ENCODE measurements at regions not wholly inside any gene's neighbourhood (a gene's known extent, or its start where the extent isn't known, plus 50 kb on each side); places are given as distances from the start of the nearest gene placed in this dataset.

DNA sequence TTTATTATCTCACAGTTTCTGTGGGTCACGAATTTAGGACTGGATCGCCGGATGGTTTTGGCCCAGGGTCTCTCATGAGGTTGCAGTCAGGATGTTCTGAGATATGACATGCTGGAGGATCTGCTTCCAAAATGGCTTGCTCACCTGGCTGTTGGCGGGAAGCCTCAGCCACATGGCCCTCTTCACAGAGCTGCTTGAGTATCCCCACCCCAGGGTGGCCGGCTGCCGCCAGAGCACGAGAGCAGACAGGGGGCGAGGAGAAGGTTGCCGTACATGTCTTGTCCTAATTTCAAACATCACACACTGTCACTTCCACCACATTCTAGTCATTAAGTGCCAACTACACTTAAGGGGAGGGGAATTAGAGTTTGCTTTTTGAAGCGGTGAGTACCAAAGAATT is 365.8 kb downstream of the FGFR2 start:
- DNase-seq (ENCODE audit: low read depth), result no peak

DNA sequence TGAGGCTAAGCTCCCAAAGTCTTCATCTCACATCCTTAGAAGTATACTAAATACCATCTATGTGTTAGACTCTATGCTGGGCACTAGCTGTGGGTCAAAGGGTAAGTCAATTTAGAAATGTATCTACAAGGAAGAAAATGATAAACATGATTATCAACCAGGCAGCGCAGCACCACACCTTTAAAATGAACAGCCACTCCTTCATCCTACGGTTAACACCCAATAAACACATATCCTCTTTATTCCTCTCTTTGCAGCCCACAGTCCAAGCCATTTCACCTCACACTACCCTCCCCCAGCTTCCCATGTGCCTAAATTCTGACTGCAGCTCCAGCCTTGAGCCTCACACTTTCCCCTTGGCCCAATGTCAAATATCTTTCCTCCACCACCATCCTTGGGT is 362.6 kb downstream of the FGFR2 start:
- no peak for DNase-seq (ENCODE audit: low read depth)

DNA sequence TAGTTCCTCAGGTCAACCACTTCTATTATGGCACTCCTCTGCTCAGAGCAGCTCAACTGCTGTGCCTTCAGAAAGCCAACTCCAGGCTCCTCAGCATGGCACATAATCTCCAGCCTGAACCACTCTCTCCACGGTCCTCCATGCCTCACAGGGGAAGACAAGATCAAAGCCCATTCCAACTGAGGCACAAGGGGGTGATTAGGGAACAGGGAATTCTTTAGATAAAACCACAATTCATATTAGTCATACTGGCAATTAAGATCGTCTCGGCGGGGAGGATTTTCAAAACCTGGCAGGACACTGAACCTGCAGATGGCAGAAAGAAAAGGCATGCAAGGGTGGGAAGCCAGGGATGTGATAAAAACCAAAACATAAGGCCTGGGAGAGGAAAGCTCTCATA is 361.6 kb downstream of the FGFR2 start:
- DNase-seq (ENCODE audit: low read depth), result no peak

DNA sequence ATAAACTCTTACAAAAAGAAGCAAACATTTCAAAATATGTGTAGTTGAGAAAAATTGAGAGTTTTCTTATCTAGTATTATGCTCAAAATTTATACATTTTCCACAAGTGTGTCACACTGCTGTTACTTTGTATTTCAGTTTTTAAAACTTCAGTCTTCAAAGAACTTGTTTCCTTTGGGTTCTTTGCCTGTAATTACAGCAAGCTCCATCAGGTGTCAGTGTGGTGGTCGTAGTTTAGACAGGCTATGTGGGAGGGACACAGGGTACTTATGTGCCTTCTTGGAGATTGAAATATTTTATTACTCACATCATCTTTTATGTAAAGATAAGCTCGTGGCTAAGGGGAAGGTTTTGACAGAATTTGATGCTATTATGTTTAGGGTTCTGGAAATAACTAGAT is 360.5 kb downstream of the FGFR2 start:
- no peak for DNase-seq (ENCODE audit: low read depth)

DNA sequence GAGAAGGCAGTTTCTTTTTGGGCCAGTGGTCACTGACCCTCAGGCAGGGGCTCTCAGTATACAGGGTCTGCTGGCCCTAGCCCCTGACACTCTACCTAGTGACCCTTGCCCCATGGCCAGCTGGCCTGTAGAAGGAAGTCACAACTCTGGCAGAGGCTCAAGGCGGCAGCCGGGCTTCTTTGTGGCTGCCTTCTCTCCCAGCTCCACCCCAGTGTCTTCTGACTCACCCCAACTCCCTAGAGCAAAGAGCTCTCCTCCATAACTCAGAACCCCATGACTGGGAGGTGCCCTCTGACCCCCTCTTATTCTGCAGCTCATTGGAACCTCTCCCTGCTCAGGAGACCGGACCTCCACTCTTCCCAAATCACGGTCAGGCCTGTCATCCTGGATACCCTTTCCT is 358.2 kb downstream of the FGFR2 start:
- DNase-seq (ENCODE audit: low read depth), result no peak

DNA sequence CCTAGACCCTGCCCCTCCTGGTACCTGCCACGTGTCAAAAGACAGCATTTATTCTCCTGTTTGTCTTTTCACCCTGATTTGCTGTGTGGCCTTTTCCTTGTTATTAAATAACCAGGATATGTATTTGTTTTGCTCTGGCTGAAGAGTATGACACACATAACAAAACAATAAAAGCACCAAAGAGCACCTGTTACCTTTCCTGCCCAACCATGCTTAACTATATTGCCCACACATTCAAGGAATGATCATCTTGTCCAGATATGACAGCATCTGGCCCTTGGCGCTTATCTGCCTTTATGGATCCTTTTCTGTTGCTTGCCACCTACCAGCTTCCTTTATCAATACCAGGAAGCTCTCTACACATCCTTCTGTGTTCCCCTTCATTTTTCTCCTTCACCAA is 357.7 kb downstream of the FGFR2 start:
- no peak for DNase-seq (ENCODE audit: low read depth)

DNA sequence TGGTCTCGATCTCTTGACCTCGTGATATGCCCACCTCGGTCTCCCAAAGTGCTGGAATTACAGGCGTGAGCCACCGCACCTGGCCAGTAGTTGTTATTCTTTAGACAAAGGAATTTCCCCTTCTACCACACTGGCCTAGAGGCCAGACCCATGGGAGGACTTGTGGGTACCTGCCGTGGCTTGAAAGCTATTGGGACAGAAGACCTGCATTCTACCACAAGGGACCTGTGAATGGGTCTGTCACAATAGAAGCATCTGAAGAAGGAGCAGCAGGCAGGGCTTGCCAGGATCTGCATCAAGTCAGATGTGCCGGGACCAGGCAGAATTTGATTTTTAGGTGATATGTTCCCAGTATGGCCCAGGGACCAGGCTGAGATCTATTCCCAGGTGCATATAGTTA is 356.9 kb downstream of the FGFR2 start:
- no peak for DNase-seq (ENCODE audit: low read depth)

DNA sequence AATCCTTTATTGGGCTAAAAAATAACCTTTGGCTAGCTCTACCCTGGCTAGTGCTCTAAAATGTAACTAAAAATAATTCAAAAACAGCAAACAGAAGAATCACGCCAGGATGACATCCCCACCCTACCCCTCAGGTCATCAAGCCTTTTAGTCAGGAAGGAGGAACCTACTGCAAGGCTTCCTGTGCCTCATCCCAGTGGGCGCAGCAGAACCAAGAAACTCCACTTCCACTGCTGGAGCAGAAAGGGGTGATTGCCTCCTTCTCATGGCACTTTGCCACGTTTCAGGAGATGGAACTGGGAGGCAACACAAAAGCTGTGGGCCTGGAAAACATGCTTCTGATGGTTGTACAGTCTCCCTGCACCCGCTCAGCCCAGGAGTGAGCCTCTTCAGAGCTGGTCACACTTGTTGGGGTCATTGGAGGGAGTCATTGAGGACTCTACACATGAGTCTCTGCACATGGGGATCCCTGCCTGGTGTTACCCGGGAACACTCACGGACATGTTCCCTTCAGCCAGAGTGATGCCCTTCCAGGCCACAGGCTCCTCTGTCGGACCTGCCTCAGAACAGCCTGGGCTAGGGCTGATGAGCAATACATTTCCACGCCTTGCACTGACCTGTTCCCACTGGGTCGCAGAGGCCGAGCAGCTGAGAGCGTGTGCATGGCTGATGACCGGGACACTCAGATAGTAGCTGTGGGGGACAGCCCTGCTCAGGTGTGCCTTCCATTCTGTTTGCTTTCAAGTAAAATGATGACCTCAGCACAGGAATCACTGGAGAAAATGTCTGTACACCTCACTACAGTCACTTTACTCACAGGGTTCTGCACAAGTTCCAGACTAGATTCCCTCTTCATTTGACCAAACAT is 355.3 kb downstream of the FGFR2 start:
- no peak for DNase-seq (ENCODE audit: low read depth)

DNA sequence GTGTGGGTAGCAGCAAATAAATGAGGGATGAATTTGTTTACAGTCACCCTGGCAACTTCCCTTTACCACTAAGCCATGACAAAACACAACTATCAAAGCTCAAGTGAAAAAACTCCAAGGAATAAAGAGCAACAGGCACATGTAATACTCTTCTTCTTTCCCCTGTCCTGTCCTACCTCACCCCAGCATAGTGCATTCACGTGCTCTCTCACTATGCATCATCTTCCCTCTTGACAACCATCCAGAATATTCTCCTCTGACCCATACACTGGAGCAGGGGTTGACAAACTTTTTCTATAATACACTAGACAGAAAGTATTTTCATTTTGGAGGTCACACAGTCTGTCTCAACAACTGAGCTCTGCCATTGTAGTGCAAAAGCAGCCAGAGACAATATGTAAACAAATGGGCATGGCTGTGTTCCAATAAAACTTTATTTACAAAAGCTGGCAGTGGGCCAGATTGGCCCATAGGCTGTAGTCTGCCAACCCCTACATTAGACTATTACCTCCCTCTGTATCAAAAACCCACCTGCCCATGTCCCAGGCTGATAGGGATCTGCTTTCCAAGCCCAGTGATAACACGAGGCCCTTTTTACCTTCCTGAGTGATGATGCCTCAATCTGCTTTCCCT is 354.5 kb downstream of the FGFR2 start:
- no peak for DNase-seq (ENCODE audit: low read depth)

DNA sequence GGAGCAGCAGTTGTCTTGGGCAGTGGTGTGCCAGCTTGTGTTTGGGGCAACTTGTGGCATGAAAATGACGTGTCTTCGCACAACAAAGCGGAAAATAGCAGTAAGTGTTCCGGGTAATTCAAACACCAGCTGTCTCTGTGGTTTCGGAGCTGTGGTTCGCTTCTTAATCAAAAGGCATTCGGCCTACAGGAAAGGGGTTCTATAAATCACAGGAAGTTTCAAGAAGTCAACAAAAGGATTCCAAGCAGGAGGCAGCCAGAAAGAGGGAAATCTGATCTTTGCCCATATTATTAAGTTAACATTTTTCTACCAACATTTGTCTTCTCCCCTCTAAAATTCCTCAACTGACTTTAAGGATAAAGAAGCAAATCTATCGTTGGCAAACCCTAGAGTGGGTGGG is 353.4 kb downstream of the FGFR2 start:
- DNase-seq (ENCODE audit: low read depth), result no peak

DNA sequence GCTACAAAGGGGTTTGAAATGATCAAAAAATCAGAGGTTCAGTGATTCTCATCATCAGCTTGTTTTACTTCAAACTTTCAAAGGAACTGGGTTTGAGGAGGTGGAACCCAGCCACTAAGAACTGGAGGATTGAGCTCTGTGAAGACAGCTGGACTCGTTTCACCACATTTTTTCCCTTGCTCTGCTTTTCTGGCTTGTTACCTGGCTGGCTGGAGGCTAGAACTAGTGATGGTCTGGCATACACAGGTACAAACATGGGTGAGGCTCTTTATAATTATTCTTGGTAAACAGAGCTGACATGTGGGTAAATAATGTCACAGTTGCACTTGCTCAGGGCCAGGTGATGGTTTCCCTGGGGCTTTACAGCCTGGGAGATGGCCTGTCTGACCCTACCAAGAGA is 352.5 kb downstream of the FGFR2 start:
- no peak for DNase-seq (ENCODE audit: low read depth)

DNA sequence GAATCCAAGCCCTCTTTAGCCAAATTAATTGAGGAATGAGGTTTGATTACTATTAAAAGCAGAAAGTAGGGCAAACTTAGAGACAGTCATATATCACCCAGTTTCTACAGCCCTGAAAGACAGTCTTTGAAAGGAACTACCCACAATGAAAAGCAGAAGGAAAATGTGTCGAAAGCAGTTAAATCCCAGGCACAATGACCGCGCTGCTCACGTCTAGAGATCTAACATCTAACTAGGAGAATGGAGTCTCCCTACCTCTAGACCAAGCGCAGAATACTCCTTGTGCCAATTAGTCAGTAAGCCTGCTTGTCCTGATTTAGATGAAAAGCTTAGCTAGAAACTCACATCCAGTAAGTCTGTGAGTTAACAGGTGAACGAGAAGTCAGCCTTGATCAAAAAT is 350.0 kb downstream of the FGFR2 start:
- no peak for DNase-seq (ENCODE audit: low read depth)

DNA sequence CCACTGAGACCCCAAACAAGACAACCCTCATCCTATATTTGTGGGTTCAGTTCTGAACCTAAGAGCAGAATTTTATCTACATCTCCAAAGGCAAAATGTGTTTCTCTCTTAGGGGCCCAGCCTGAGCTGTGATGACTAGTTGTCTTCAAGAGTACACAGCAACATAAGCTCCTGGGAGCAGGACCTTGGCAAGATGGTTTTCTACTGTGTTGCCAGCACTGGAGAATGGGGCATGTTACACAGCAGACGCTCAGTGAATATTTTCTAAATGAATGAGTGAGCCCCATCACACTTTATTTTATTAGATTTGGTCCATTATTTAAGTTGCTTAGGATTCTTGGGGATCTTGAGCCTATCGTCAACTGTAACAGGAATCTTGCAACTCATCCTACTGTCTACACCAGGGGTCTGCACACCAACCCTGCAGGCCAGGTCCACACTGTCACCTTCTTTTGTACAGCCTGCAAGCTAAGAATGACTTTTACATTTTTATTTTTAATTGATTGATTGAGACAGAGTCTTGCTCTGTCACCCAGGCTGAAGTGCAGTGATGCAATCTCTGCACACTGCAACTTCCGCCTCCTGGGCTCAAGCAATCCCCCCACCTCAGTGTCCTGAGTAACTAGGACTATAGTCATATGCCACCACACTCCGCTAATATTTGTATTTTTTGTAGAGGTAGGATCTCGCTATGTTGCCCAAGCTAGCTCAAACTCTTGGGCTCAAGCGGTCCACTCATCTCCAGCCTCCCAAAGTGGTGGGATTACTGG is 347.1 kb downstream of the FGFR2 start:
- no peak for DNase-seq (ENCODE audit: low read depth)

DNA sequence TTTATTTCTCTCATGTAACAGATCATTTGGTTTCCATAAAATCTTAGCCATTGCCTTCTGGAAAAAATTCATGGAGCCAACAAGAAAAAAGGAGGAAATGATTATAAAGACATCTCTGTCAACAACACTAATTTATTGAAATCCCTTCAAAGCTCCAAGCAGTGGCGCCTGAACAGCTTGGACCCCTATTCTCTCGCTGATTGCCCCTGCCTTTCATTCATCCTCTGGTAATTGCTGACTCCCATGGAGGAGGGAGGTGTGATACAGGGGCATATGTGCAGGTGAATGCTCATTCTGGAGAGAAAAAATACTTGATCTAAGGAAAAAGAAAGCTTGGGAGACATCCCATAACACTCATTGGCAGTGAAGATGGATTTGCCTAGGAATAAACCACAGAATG is 345.5 kb downstream of the FGFR2 start:
- no peak for DNase-seq (ENCODE audit: low read depth)

DNA sequence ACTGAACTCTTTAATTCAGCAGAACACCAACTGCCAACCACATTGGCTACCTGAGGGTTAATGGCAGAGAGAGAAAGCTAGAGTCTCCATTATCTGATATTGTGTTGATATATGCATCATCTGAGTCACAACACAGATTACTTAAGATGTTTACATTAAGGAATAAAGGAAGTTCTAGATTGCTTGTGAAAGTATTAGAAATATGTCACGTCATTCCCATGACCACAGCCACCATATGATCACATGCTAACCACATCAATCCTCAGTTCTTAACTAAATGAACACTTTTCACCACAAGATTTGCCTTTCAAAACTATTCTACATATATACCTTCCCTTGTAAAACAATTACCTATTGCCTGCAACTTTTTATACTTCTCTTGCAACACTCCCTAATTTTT is 337.9 kb downstream of the FGFR2 start:
- no peak for DNase-seq (ENCODE audit: low read depth)

DNA sequence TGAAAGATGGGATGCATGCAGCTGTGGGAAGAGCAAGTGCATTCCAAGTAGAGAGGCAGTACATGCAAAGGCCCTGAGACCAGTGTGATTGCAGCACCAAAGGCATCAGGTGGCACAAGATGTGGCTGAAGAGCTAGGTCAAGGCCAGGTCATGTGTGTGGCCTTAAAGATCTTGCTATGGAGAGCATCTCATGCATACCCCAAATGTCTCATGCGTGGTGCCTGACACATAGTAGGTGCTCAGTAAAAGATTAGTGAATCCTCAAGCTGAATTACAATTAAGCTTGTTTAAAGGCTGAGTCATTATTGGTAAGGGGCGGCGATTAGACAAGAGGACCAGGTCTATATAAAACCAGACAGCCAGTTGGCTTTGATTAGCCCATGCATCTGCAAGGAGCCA is 336.6 kb downstream of the FGFR2 start:
- no peak for DNase-seq (ENCODE audit: low read depth)

DNA sequence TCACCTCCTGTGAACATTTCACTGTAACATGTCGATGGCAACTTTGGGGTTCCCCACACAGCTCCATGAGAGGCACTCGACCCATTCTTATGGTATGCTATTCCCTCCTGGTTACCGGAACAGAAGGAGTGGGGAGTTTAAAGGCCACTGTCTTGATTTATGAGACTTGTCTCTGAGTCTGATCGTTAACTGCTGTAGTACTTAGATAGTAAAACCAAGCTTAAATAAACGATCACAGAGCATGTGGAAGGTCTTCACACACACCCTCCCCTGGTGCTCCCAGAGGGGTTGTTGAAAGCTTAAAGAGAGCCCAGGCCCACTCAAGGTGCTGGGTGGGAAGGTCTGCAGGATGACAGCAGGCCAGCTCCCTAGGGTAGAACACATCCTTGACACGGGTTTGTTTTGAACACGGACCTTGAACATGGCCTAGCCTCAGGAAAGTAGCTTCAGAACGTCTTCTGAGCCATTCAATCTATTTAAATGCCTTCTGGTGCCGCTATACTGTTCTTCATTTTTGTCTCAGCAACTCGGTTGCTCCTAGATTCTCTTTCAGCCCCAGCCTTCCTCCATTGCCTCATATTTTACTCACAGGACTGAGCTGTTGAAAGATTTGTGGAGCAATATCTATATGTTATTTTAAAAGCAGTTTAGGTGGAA is 335.3 kb downstream of the FGFR2 start:
- DNase-seq (ENCODE audit: low read depth), result no peak

DNA sequence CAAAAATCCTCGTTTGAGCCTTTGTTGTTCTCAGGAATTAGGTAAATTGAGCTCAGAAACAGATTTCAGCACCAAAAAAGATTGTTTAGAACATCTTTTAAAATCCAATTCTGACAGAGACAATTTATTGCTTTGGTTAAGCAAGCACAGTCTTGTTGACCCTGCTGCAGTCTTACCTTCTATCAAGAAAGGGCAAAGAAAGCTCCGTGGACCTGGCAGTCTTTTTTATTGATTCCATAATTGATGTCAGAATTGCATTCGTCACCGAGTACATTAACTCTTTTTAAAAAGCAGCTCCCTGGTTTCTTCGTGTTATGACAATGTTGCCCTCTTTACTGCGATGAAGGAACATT is 334.8 kb downstream of the FGFR2 start:
- DNase-seq (ENCODE audit: low read depth), result no peak

DNA sequence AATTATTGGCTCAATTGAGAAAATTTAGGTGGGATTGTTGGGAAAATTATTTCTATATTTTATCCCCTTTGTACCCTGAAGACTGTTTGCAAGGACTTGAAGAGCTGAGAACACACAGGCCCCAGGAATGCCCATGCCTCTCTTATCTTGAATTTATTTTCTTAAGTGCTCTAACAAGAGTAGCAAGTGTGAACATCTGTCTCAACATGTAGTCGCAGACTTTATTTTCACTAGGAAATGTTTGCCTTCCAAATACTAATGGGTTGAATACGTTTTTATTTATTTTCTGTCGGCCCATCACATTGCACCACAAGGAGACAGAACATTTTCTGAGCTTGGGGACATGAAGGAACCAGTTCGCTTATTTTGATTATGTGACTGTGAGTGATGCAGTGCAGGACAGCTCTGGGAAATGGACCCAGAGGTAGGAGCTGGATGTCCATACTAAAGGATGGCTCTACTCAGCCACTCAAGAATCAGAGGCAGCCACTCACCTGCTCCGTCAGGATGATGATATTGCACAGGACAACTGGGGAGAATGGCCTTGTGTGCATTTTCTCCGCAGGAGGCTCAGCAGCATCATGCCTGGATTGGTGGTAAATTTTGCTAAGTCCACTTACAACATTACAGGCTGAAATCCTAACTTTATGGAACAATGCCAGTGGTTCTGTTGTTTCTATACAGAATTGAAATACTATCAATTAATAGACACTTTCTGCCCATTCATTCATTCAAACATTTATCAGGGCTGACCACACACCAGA is 332.7 kb downstream of the FGFR2 start:
- DNase-seq (ENCODE audit: low read depth), result no peak

DNA sequence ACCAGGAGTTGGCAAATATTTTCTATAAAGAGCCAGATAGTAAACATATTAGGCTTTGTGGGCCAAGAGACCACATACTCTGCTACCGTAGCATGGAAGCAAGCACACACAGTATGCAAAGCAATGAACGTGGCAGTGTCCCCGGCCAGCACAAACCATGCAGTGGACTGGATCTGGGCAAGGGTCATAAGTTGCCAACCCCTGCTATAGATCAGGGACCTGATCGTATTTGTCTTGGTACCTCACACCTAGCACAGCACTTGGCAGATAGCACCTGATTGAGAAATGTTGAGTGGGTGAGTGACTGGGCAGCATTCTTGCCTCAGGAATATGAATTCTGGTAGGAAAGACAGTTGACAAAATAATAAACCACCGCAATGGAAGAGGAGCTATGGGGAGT is 331.9 kb downstream of the FGFR2 start:
- DNase-seq (ENCODE audit: low read depth), result no peak

DNA sequence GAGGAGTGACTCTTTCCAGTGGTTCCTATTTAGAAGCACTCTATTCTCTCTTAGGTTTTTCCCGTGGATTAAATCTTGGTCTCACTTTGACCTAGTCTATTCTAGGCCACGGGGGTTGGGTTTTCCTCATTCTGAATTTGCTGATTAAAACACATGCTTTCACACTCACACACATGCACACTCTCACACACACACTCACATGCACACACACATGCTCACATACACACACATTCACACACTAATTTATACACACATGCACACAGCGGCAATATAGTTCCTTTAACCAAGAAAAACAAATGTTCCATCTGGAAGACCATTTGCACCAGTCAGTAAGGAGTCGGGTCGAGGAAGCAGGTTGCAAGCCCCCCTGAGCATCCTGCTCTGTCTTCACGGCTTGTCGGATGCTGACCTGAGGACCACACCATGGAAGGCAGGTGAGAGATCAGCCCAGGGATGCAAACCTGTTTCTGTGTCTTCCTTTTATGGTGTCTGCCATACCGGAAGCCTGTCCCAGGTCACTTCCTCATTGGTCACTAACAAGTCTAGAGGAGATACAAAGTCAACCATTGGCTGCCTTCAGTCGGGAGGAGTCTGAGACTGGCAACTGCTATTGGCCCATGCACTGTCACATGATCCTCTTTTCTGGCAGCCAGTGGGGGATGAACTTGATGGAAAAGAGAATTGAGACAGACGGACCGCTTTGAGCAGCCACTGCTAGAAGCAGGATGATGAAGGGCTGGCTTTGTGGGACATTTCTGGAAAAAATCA is 330.8 kb downstream of the FGFR2 start:
- no peak for DNase-seq (ENCODE audit: low read depth)

Data from non-pigmented ciliary epithelial cell (primary cell).